GM23248 (cell line): ENCODE measurements at regions not wholly inside any gene's neighbourhood (a gene's known extent, or its start where the extent isn't known, plus 50 kb on each side); places are given as distances from the start of the nearest gene placed in this dataset.

Source experiments
- EZH2 ChIP-seq: fragments of 200-600 bp; sonication (generic); IDR thresholded peaks from 2 replicates; pipeline ENCODE4 v1.6.1; 2018; ENCODE audit warnings: antibody characterized with exemption, mild to moderate bottlenecking; ENCODE audit not compliant: insufficient read depth, poor library complexity, severe bottlenecking
- EZH2phosphoT487 ChIP-seq: fragments of 200-600 bp; sonication (generic); IDR thresholded peaks from 2 replicates; pipeline ENCODE4 v1.6.1; 2018; ENCODE audit warnings: antibody characterized with exemption, moderate library complexity, mild to moderate bottlenecking, low read depth; ENCODE audit not compliant: insufficient read depth

DNA sequence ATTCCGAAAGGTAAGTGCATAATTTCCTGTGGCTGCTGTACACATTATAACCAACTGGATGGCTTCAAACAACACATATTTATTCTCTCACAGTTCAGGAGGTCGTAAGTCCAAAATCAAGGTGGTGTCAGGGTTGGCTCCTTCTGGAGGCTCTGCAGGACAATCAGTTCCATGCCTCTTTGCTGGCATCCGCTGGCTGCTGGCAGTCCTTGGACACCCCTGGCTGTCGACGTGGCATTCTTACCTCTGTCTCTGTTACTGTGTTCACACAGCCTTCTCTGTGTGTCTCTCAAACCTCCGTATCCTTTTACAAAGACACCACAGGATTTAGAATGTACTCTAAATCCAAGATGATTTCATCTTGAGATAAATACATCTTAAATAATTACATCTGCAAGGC lies 398.8 kb upstream of the ATP10A start:
- no peak for TF ChIP-seq EZH2
- TF ChIP-seq EZH2phosphoT487, result no peak
